ENCODE measurements at regions not wholly inside any gene's neighbourhood (a gene's known extent, or its start where the extent isn't known, plus 50 kb on each side); places are given as distances from the start of the nearest gene placed in this dataset.

DNA sequence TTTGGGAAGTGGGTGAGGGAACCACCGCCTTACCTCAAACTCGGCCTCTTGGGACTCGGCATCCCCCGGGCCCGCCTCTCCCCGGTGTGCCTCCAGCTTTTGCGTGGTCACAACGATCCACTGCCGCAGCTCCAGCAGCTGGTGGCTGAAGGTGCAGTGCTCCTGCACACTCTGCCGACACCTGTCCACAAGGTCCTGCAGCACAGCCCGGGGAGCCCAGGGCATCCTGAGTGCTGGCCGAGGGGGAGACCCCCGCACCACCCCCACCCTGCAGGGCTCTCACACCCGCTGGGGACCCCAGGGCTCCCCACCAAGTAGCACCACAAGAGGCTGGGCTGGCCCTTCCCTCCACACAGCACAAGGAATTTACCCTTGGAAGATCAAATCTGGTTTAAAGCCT is 76.6 kb downstream of the SYNE3 start:
- Histone ChIP-seq H3K4me3 (ENCODE audit: low read depth in 1 of 3, low read length in 3 of 3) (no peak overlapping the region), H3K27ac (ENCODE audit: low read depth in 1 of 2, low read length in 2 of 2) (no peak overlapping the region), H3K27me3 (ENCODE audit: control insufficient read depth in 4 of 4, insufficient read depth in 4 of 4, low read length in 3 of 4) (no peaks in the 10 kb centered on the region), H3K4me1 (ENCODE audit: control insufficient read depth in 4 of 4, insufficient read depth in 4 of 4, low read length in 3 of 4) (peaks cover 14 to 44% (median 33%) of the 10 kb centered on the region in 4 donors), H3K9me3 (ENCODE audit: control insufficient read depth in 4 of 4, low read length in 3 of 4) (no peaks in the 10 kb centered on the region), H3K36me3 (ENCODE audit: control insufficient read depth in 4 of 4, insufficient read depth in 3 of 4, low read depth in 1 of 4, low read length in 3 of 4) (peaks cover 0 to 16% (median 6%) of the 10 kb centered on the region in 4 donors), H3K9ac (ENCODE audit: low read depth in 1 of 2, low read length in 2 of 2) (no peak overlapping the region)
- WGBS: 93% methylated on average over 14 of the region's 14 CpGs
- DNase-seq (ENCODE audit: low spot score): no peak
- TF ChIP-seq HNF4G (IDR thresholded peaks at IDR 0.05): no peak
- no peak for TF ChIP-seq EGR1 (IDR thresholded peaks at IDR 0.05; ENCODE audit: low read depth in 2 of 2)
- TF ChIP-seq NR2F2 (IDR thresholded peaks at IDR 0.05): no peak
- TF ChIP-seq JUND (IDR thresholded peaks at IDR 0.05): no peak
- TF ChIP-seq, protein P1, sequence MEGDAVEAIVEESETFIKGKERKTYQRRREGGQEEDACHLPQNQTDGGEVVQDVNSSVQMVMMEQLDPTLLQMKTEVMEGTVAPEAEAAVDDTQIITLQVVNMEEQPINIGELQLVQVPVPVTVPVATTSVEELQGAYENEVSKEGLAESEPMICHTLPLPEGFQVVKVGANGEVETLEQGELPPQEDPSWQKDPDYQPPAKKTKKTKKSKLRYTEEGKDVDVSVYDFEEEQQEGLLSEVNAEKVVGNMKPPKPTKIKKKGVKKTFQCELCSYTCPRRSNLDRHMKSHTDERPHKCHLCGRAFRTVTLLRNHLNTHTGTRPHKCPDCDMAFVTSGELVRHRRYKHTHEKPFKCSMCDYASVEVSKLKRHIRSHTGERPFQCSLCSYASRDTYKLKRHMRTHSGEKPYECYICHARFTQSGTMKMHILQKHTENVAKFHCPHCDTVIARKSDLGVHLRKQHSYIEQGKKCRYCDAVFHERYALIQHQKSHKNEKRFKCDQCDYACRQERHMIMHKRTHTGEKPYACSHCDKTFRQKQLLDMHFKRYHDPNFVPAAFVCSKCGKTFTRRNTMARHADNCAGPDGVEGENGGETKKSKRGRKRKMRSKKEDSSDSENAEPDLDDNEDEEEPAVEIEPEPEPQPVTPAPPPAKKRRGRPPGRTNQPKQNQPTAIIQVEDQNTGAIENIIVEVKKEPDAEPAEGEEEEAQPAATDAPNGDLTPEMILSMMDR (IDR thresholded peaks at IDR 0.05; ENCODE audit: low read depth, low read length, missing input control): no peak
- no peak for TF ChIP-seq FOXA2 (IDR thresholded peaks at IDR 0.05)
- TF ChIP-seq MAX (IDR thresholded peaks at IDR 0.05): no peak
- no peak for TF ChIP-seq YY1 (IDR thresholded peaks at IDR 0.05)
- no peak for TF ChIP-seq FOXA1 (IDR thresholded peaks at IDR 0.05)
- TF ChIP-seq RAD21 (IDR thresholded peaks at IDR 0.05): no peak
- no peak for TF ChIP-seq GABPA (IDR thresholded peaks at IDR 0.05 in 1 of 2, conservative IDR thresholded peaks at IDR 0.05 in 1 of 2)

- no peaks in the 10 kb centered on the region for H3K9me3 ChIP-seq (ENCODE audit: control insufficient read depth in 4 of 4, low read length in 3 of 4)
- H3K27ac ChIP-seq (ENCODE audit: low read depth in 1 of 2, low read length in 2 of 2): no peak overlapping the region
- no peak for DNase-seq (ENCODE audit: low spot score)
- H3K36me3 ChIP-seq (ENCODE audit: control insufficient read depth in 4 of 4, insufficient read depth in 3 of 4, low read depth in 1 of 4, low read length in 3 of 4): peaks cover 0 to 20% (median 7%) of the 10 kb centered on the region in 4 donors
- WGBS: 96% methylated on average over 5 of the region's 5 CpGs
- H3K4me1 ChIP-seq (ENCODE audit: control insufficient read depth in 4 of 4, insufficient read depth in 4 of 4, low read length in 3 of 4): peaks cover 4 to 44% (median 35%) of the 10 kb centered on the region in 4 donors
- H3K9ac ChIP-seq (ENCODE audit: low read depth in 1 of 2, low read length in 2 of 2): no peak overlapping the region
- no peaks in the 10 kb centered on the region for H3K27me3 ChIP-seq (ENCODE audit: control insufficient read depth in 4 of 4, insufficient read depth in 4 of 4, low read length in 3 of 4)
- no peak for TF ChIP-seq GABPA (IDR thresholded peaks at IDR 0.05 in 1 of 2, conservative IDR thresholded peaks at IDR 0.05 in 1 of 2)
- TF ChIP-seq EGR1 (IDR thresholded peaks at IDR 0.05; ENCODE audit: low read depth in 2 of 2): no peak
- no peak for TF ChIP-seq HNF4A (conservative IDR thresholded peaks at IDR 0.05)
- TF ChIP-seq NR2F2 (IDR thresholded peaks at IDR 0.05): no peak
- no peak for TF ChIP-seq SP1 (IDR thresholded peaks at IDR 0.05)
- TF ChIP-seq RAD21 (IDR thresholded peaks at IDR 0.05): no peak
- no peak for TF ChIP-seq YY1 (IDR thresholded peaks at IDR 0.05)
- TF ChIP-seq, protein P2, sequence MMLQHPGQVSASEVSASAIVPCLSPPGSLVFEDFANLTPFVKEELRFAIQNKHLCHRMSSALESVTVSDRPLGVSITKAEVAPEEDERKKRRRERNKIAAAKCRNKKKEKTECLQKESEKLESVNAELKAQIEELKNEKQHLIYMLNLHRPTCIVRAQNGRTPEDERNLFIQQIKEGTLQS (IDR thresholded peaks at IDR 0.05): no peak
- TF ChIP-seq, protein P1 (IDR thresholded peaks at IDR 0.05; ENCODE audit: low read depth, low read length, missing input control): no peak
- TF ChIP-seq FOXA1 (IDR thresholded peaks at IDR 0.05): no peak
- no peak for TF ChIP-seq ZBTB33 (IDR thresholded peaks at IDR 0.05)
- TF ChIP-seq RXRA (IDR thresholded peaks at IDR 0.05): no peak
- H3K4me3 ChIP-seq (ENCODE audit: low read depth in 1 of 3, low read length in 3 of 3): no peak overlapping the region
Observed at GRCh38 chr14:95437715-95438114, 78.7 kb downstream of the SYNE3 start.

All from liver (tissue), 8 donors.